PFSK-1 (cell line): ENCODE measurements at regions not wholly inside any gene's neighbourhood (a gene's known extent, or its start where the extent isn't known, plus 50 kb on each side); places are given as distances from the start of the nearest gene placed in this dataset.

Experiments used
- POLR2AphosphoS5 ChIP-seq: IDR thresholded peaks from 2 replicates; pipeline ENCODE4 v1.6.1; 2012; ENCODE audit warnings: low read depth, mild to moderate bottlenecking, control low read depth, low read length, moderate library complexity
- SIN3A ChIP-seq: IDR thresholded peaks from 2 replicates; pipeline ENCODE4 v1.6.1; 2012; ENCODE audit warnings: mild to moderate bottlenecking, low read length, moderate library complexity, borderline replicate concordance; ENCODE audit not compliant: insufficient read depth
- TAF1 ChIP-seq: IDR thresholded peaks from 2 replicates; pipeline ENCODE4 v1.6.1; 2012; ENCODE audit warnings: low read length, control low read depth, borderline replicate concordance; ENCODE audit not compliant: insufficient read depth
- TF ChIP-seq, protein P1 (sequence below), 2 experiments: IDR thresholded peaks; 2 replicates each; pipeline versions ENCODE4 v1.6.1 to v1.8.0; 2011 to 2012; ENCODE audit warnings: low read depth in 2 of 2, low read length in 2 of 2, control low read depth in 1 of 2, inconsistent platforms in 1 of 2, mild to moderate bottlenecking in 1 of 2, moderate library complexity in 1 of 2; ENCODE audit not compliant: insufficient read depth in 1 of 2

DNA sequence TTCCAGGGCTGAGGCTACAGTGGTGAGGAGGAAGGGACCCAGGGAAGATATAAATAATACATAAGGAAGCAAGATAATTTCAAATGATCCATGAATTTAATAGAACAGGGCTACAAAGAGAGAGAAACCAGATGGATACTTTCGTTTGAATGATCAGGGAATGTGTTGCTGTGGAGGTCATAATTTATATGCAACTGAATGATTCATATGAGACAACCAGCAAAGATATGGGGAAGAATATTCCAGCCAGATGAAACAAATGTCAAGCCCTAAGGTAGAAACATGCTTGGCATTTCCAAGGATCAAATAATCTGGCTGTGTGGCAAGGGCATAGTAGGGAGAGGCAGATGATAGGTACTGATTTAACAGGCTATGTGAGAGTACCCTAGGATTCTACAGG is 84.8 kb upstream of the ZC3H11B start:
- TF ChIP-seq TAF1 (no peak), POLR2AphosphoS5 (no peak), SIN3A (no peak)
- TF ChIP-seq, protein P1, sequence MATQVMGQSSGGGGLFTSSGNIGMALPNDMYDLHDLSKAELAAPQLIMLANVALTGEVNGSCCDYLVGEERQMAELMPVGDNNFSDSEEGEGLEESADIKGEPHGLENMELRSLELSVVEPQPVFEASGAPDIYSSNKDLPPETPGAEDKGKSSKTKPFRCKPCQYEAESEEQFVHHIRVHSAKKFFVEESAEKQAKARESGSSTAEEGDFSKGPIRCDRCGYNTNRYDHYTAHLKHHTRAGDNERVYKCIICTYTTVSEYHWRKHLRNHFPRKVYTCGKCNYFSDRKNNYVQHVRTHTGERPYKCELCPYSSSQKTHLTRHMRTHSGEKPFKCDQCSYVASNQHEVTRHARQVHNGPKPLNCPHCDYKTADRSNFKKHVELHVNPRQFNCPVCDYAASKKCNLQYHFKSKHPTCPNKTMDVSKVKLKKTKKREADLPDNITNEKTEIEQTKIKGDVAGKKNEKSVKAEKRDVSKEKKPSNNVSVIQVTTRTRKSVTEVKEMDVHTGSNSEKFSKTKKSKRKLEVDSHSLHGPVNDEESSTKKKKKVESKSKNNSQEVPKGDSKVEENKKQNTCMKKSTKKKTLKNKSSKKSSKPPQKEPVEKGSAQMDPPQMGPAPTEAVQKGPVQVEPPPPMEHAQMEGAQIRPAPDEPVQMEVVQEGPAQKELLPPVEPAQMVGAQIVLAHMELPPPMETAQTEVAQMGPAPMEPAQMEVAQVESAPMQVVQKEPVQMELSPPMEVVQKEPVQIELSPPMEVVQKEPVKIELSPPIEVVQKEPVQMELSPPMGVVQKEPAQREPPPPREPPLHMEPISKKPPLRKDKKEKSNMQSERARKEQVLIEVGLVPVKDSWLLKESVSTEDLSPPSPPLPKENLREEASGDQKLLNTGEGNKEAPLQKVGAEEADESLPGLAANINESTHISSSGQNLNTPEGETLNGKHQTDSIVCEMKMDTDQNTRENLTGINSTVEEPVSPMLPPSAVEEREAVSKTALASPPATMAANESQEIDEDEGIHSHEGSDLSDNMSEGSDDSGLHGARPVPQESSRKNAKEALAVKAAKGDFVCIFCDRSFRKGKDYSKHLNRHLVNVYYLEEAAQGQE (IDR thresholded peaks at IDR 0.05; ENCODE audit: insufficient read depth in 1 of 2, low read depth in 2 of 2, low read length in 2 of 2): no peak
